GM23338 (cell line): ENCODE measurements at regions not wholly inside any gene's neighbourhood (a gene's known extent, or its start where the extent isn't known, plus 50 kb on each side); places are given as distances from the start of the nearest gene placed in this dataset.

ENCODE experiments used
- ATAC-seq: fragments of 200-7000 bp; cut with Tn5 transposase; 3 replicates; pipeline ENCODE4 v1.9.1; 2020
- DNase-seq: peaks from one replicate; pipeline ENCODE4 v3.0.0-alpha.2; 2015; ENCODE audit warnings: low spot score
- H2AFZ ChIP-seq: fragments of 200-600 bp; sonication (generic); 2 replicates; pipeline ENCODE4 v1.8.0; 2016; ENCODE audit warnings: antibody characterized with exemption, mild to moderate bottlenecking, moderate library complexity
- H3F3A ChIP-seq: fragments of 200-600 bp; sonication (generic); replicated peaks from 2 replicates; pipeline ENCODE4 v1.8.0; 2017; ENCODE audit warnings: antibody characterized with exemption, mixed run types, low read depth
- H3K27ac ChIP-seq: fragments of 200-600 bp; sonication (generic); 2 replicates; pipeline ENCODE4 v1.6.1; 2016; ENCODE audit warnings: low read depth
- H3K27me3 ChIP-seq: fragments of 200-600 bp; sonication (generic); 2 replicates; pipeline ENCODE4 v1.8.0; 2016; ENCODE audit warnings: mild to moderate bottlenecking, mixed run types, moderate library complexity; ENCODE audit not compliant: insufficient read depth
- H3K36me3 ChIP-seq: fragments of 200-600 bp; sonication (generic); 2 replicates; pipeline ENCODE4 v1.8.0; 2016; ENCODE audit warnings: mild to moderate bottlenecking; ENCODE audit not compliant: insufficient read depth
- H3K4me1 ChIP-seq: fragments of 200-600 bp; sonication (generic); 2 replicates; pipeline ENCODE4 v1.8.0; 2016; ENCODE audit warnings: mild to moderate bottlenecking, moderate library complexity; ENCODE audit not compliant: insufficient read depth
- H3K4me2 ChIP-seq: fragments of 200-600 bp; sonication (generic); 2 replicates; pipeline ENCODE4 v1.7.1; 2017; ENCODE audit warnings: mixed run types
- H3K4me3 ChIP-seq: fragments of 200-600 bp; sonication (generic); 2 replicates; pipeline ENCODE4 v1.6.1; 2016; ENCODE audit warnings: mixed run types
- H3K79me2 ChIP-seq: fragments of 200-600 bp; sonication (generic); replicated peaks from 2 replicates; pipeline ENCODE4 v1.8.0; 2017; ENCODE audit warnings: mild to moderate bottlenecking; ENCODE audit not compliant: insufficient read depth
- H3K9me2 ChIP-seq: fragments of 200-600 bp; sonication (generic); 2 replicates; pipeline ENCODE4 v1.8.0; 2017; ENCODE audit not compliant: insufficient read depth
- H4K20me1 ChIP-seq: fragments of 200-600 bp; sonication (generic); replicated peaks from 2 replicates; pipeline ENCODE4 v1.8.0; 2017; ENCODE audit warnings: mild to moderate bottlenecking; ENCODE audit not compliant: insufficient read depth
- H3K27ac Mint-ChIP-seq: 2 replicates; pipeline ENCODE4 v1.8.0; 2020; ENCODE audit warnings: inconsistent platforms, mild to moderate bottlenecking, moderate library complexity, mixed read lengths
- H3K27me3 Mint-ChIP-seq: 3 replicates; pipeline ENCODE4 v1.8.0; 2022; ENCODE audit warnings: low read depth, mild to moderate bottlenecking, moderate library complexity, mixed read lengths, inconsistent platforms; ENCODE audit not compliant: insufficient read depth, poor library complexity
- H3K36me3 Mint-ChIP-seq: 3 replicates; pipeline ENCODE4 v1.8.0; 2021; ENCODE audit warnings: low read depth, mild to moderate bottlenecking, inconsistent platforms, moderate library complexity, mixed read lengths
- H3K4me1 Mint-ChIP-seq: 3 replicates; pipeline ENCODE4 v1.8.0; 2020; ENCODE audit warnings: mild to moderate bottlenecking, inconsistent platforms, mixed read lengths
- H3K4me3 Mint-ChIP-seq: 3 replicates; pipeline ENCODE4 v1.8.0; 2021; ENCODE audit warnings: moderate library complexity, mild to moderate bottlenecking, inconsistent platforms, mixed read lengths
- H3K9me3 Mint-ChIP-seq: 3 replicates; pipeline ENCODE4 v1.8.0; 2020; ENCODE audit warnings: moderate library complexity, mild to moderate bottlenecking, inconsistent platforms, mixed read lengths
- CREB1 ChIP-seq: fragments of 250-450 bp; sonication (Bioruptor Pico); IDR thresholded peaks from 2 replicates; pipeline ENCODE4 v1.5.0; 2020; ENCODE audit warnings: low read depth, mild to moderate bottlenecking, moderate library complexity
- EZH2 ChIP-seq: fragments of 200-600 bp; sonication (generic); IDR thresholded peaks from one replicate; pipeline ENCODE4 v1.8.0; 2017; ENCODE audit warnings: antibody characterized with exemption, mild to moderate bottlenecking, low read depth; ENCODE audit not compliant: unreplicated experiment
- EZH2phosphoT487 ChIP-seq: fragments of 200-600 bp; sonication (generic); IDR thresholded peaks from one replicate; pipeline ENCODE4 v1.8.1; 2018; ENCODE audit warnings: antibody characterized with exemption; ENCODE audit not compliant: unreplicated experiment
- JUNB ChIP-seq: IDR thresholded peaks from one replicate; pipeline ENCODE4 v1.6.1; 2016; ENCODE audit warnings: antibody characterized with exemption; ENCODE audit not compliant: unreplicated experiment
- NANOG ChIP-seq: IDR thresholded peaks from 2 replicates; pipeline ENCODE4 v1.6.1; 2016; ENCODE audit warnings: antibody characterized with exemption, borderline replicate concordance
- POLR2AphosphoS5 ChIP-seq: IDR thresholded peaks from 2 replicates; pipeline ENCODE4 v1.6.1; 2016; ENCODE audit warnings: antibody characterized with exemption, low read depth
- STAT1 ChIP-seq: IDR thresholded peaks from one replicate; pipeline ENCODE4 v1.6.1; 2016; ENCODE audit warnings: antibody characterized with exemption; ENCODE audit not compliant: unreplicated experiment
- ZNF114 ChIP-seq: fragments of 250-450 bp; sonication (Bioruptor Pico); IDR thresholded peaks from 2 replicates; pipeline ENCODE4 v1.5.0; 2020; ENCODE audit warnings: mild to moderate bottlenecking, moderate library complexity
- ZNF331 ChIP-seq: fragments of 250-450 bp; sonication (Bioruptor Pico); IDR thresholded peaks from 2 replicates; pipeline ENCODE4 v1.5.0; 2020; ENCODE audit warnings: low read depth, mild to moderate bottlenecking, moderate library complexity
- TF ChIP-seq, protein P1 (sequence below), 2 experiments: fragments of 200-600 bp in 1 of 2; sonication (generic) in 1 of 2; conservative IDR thresholded peaks; 2 replicates each; pipeline versions ENCODE4 v1.5.1 to v1.6.1; 2016 to 2017; ENCODE audit warnings: antibody characterized with exemption in 2 of 2, low read depth in 2 of 2, mild to moderate bottlenecking in 2 of 2, moderate library complexity in 1 of 2
- TF ChIP-seq, protein P2 (sequence below): IDR thresholded peaks from 2 replicates; pipeline ENCODE4 v1.6.1; 2016; ENCODE audit warnings: antibody characterized with exemption
- TF ChIP-seq, protein P3 (sequence below): IDR thresholded peaks from one replicate; pipeline ENCODE4 v1.6.1; 2018; ENCODE audit warnings: antibody characterized with exemption; ENCODE audit not compliant: unreplicated experiment
- TF ChIP-seq, protein P4 (sequence below): fragments of 250-450 bp; sonication (Bioruptor Pico); IDR thresholded peaks from 2 replicates; pipeline ENCODE4 v1.5.0; 2020; ENCODE audit warnings: mild to moderate bottlenecking, moderate library complexity

GRCh38 chr16:72532906-72533410 is 361.0 kb upstream of the PMFBP1 start:
- ATAC-seq, result no peak
- no peaks in the 10 kb centered on the region for H3F3A ChIP-seq
- no peaks in the 10 kb centered on the region for H3K79me2 ChIP-seq
- no peak overlapping the region for H3K4me3 Mint-ChIP-seq
- H3K9me2 ChIP-seq, result 0 out of 2 replicates have a peak, but pooled peaks cover 2% of the 10 kb centered on the region
- no peak overlapping the region for H3K27ac Mint-ChIP-seq
- H3K4me1 ChIP-seq, result no peaks in the 10 kb centered on the region
- H3K4me3 ChIP-seq, result no peak overlapping the region
- H3K27me3 Mint-ChIP-seq, result peaks cover 10% of the 10 kb centered on the region
- no peak overlapping the region for H3K4me2 ChIP-seq
- peak; percentile 50 for DNase-seq
- no peaks in the 10 kb centered on the region for H3K36me3 ChIP-seq
- no peaks in the 10 kb centered on the region for H4K20me1 ChIP-seq
- peaks cover 35% of the 10 kb centered on the region; the same call in 2 of the 3 replicates for H3K36me3 Mint-ChIP-seq
- TF ChIP-seq, protein P1, sequence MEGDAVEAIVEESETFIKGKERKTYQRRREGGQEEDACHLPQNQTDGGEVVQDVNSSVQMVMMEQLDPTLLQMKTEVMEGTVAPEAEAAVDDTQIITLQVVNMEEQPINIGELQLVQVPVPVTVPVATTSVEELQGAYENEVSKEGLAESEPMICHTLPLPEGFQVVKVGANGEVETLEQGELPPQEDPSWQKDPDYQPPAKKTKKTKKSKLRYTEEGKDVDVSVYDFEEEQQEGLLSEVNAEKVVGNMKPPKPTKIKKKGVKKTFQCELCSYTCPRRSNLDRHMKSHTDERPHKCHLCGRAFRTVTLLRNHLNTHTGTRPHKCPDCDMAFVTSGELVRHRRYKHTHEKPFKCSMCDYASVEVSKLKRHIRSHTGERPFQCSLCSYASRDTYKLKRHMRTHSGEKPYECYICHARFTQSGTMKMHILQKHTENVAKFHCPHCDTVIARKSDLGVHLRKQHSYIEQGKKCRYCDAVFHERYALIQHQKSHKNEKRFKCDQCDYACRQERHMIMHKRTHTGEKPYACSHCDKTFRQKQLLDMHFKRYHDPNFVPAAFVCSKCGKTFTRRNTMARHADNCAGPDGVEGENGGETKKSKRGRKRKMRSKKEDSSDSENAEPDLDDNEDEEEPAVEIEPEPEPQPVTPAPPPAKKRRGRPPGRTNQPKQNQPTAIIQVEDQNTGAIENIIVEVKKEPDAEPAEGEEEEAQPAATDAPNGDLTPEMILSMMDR (conservative IDR thresholded peaks at IDR 0.05; ENCODE audit: low read depth in 2 of 2), result no peak
- no peak for TF ChIP-seq JUNB
- TF ChIP-seq POLR2AphosphoS5, result no peak
- TF ChIP-seq, protein P2, sequence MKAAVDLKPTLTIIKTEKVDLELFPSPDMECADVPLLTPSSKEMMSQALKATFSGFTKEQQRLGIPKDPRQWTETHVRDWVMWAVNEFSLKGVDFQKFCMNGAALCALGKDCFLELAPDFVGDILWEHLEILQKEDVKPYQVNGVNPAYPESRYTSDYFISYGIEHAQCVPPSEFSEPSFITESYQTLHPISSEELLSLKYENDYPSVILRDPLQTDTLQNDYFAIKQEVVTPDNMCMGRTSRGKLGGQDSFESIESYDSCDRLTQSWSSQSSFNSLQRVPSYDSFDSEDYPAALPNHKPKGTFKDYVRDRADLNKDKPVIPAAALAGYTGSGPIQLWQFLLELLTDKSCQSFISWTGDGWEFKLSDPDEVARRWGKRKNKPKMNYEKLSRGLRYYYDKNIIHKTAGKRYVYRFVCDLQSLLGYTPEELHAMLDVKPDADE, result no peak
- TF ChIP-seq NANOG, result no peak
- no peak for TF ChIP-seq CREB1 (CRISPR knock-in tag)
- no peak for TF ChIP-seq EZH2
- TF ChIP-seq, protein P3, sequence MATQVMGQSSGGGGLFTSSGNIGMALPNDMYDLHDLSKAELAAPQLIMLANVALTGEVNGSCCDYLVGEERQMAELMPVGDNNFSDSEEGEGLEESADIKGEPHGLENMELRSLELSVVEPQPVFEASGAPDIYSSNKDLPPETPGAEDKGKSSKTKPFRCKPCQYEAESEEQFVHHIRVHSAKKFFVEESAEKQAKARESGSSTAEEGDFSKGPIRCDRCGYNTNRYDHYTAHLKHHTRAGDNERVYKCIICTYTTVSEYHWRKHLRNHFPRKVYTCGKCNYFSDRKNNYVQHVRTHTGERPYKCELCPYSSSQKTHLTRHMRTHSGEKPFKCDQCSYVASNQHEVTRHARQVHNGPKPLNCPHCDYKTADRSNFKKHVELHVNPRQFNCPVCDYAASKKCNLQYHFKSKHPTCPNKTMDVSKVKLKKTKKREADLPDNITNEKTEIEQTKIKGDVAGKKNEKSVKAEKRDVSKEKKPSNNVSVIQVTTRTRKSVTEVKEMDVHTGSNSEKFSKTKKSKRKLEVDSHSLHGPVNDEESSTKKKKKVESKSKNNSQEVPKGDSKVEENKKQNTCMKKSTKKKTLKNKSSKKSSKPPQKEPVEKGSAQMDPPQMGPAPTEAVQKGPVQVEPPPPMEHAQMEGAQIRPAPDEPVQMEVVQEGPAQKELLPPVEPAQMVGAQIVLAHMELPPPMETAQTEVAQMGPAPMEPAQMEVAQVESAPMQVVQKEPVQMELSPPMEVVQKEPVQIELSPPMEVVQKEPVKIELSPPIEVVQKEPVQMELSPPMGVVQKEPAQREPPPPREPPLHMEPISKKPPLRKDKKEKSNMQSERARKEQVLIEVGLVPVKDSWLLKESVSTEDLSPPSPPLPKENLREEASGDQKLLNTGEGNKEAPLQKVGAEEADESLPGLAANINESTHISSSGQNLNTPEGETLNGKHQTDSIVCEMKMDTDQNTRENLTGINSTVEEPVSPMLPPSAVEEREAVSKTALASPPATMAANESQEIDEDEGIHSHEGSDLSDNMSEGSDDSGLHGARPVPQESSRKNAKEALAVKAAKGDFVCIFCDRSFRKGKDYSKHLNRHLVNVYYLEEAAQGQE, result no peak
- no peak for TF ChIP-seq ZNF331
- no peak for TF ChIP-seq EZH2phosphoT487
- no peak for TF ChIP-seq STAT1
- TF ChIP-seq, protein P4, sequence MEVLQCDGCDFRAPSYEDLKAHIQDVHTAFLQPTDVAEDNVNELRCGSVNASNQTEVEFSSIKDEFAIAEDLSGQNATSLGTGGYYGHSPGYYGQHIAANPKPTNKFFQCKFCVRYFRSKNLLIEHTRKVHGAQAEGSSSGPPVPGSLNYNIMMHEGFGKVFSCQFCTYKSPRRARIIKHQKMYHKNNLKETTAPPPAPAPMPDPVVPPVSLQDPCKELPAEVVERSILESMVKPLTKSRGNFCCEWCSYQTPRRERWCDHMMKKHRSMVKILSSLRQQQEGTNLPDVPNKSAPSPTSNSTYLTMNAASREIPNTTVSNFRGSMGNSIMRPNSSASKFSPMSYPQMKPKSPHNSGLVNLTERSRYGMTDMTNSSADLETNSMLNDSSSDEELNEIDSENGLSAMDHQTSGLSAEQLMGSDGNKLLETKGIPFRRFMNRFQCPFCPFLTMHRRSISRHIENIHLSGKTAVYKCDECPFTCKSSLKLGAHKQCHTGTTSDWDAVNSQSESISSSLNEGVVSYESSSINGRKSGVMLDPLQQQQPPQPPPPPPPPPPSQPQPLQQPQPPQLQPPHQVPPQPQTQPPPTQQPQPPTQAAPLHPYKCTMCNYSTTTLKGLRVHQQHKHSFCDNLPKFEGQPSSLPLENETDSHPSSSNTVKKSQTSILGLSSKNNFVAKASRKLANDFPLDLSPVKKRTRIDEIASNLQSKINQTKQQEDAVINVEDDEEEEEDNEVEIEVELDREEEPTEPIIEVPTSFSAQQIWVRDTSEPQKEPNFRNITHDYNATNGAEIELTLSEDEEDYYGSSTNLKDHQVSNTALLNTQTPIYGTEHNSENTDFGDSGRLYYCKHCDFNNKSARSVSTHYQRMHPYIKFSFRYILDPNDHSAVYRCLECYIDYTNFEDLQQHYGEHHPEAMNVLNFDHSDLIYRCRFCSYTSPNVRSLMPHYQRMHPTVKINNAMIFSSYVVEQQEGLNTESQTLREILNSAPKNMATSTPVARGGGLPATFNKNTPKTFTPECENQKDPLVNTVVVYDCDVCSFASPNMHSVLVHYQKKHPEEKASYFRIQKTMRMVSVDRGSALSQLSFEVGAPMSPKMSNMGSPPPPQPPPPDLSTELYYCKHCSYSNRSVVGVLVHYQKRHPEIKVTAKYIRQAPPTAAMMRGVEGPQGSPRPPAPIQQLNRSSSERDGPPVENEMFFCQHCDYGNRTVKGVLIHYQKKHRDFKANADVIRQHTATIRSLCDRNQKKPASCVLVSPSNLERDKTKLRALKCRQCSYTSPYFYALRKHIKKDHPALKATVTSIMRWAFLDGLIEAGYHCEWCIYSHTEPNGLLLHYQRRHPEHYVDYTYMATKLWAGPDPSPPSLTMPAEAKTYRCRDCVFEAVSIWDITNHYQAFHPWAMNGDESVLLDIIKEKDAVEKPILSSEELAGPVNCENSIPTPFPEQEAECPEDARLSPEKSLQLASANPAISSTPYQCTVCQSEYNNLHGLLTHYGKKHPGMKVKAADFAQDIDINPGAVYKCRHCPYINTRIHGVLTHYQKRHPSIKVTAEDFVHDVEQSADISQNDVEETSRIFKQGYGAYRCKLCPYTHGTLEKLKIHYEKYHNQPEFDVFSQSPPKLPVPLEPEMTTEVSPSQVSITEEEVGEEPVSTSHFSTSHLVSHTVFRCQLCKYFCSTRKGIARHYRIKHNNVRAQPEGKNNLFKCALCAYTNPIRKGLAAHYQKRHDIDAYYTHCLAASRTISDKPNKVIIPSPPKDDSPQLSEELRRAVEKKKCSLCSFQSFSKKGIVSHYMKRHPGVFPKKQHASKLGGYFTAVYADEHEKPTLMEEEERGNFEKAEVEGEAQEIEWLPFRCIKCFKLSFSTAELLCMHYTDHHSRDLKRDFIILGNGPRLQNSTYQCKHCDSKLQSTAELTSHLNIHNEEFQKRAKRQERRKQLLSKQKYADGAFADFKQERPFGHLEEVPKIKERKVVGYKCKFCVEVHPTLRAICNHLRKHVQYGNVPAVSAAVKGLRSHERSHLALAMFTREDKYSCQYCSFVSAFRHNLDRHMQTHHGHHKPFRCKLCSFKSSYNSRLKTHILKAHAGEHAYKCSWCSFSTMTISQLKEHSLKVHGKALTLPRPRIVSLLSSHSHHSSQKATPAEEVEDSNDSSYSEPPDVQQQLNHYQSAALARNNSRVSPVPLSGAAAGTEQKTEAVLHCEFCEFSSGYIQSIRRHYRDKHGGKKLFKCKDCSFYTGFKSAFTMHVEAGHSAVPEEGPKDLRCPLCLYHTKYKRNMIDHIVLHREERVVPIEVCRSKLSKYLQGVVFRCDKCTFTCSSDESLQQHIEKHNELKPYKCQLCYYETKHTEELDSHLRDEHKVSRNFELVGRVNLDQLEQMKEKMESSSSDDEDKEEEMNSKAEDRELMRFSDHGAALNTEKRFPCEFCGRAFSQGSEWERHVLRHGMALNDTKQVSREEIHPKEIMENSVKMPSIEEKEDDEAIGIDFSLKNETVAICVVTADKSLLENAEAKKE (CRISPR knock-in tag), result no peak
- TF ChIP-seq ZNF114 (CRISPR knock-in tag), result no peak
- no peak overlapping the region for H2AFZ ChIP-seq
- peaks cover 37% of the 10 kb centered on the region for H3K9me3 Mint-ChIP-seq
- no peaks in the 10 kb centered on the region for H3K4me1 Mint-ChIP-seq
- H3K27me3 ChIP-seq, result no peaks in the 10 kb centered on the region
- H3K27ac ChIP-seq, result no peak overlapping the region
